ENCODE measurements at regions not wholly inside any gene's neighbourhood (a gene's known extent, or its start where the extent isn't known, plus 50 kb on each side); places are given as distances from the start of the nearest gene placed in this dataset.

- Histone ChIP-seq H3K4me3 (ENCODE audit: low read depth in 1 of 5, low read length in 5 of 5) (no peak overlapping the region), H3K9ac (ENCODE audit: low read length in 5 of 5) (no peak overlapping the region), H3K27ac (ENCODE audit: low read depth, low read length) (no peak overlapping the region), H3K4me1 (ENCODE audit: control insufficient read depth in 5 of 5, insufficient read depth in 5 of 5, low read length in 5 of 5) (peaks cover 0 to 14% (median 10%) of the 10 kb centered on the region in 5 donors), H3K27me3 (ENCODE audit: control insufficient read depth in 5 of 5, insufficient read depth in 4 of 5, low read length in 5 of 5) (no peaks in the 10 kb centered on the region), H3K9me3 (ENCODE audit: control insufficient read depth in 5 of 5, low read length in 5 of 5) (no peaks in the 10 kb centered on the region), H3K36me3 (ENCODE audit: control insufficient read depth in 5 of 5, insufficient read depth in 5 of 5, low read length in 5 of 5) (no peaks in the 10 kb centered on the region)
Measured at GRCh38 chr6:167643223-167643622, 183.5 kb upstream of the AFDN start.

DNA sequence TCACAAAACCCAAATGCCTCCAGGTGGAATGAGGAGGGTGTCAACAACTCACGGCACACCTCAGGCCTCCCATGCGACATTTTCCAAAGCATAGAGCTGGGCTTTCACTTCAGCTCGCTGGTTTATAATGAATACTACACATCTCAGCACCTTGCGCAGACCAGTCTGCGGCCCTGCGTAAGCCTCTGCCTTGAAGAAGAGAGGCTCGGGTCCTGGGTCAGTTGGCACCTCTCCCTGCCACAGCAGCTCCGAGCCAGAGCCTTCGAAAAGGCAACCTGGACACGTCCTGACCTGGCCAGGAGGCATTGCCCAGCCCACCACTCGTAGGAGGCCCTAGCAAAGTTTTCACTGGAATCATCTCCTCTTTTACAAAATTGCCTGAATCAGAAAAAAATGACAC is 183.0 kb upstream of the AFDN start:
- peaks cover 0 to 14% (median 10%) of the 10 kb centered on the region in 5 donors for H3K4me1 ChIP-seq (ENCODE audit: control insufficient read depth in 5 of 5, insufficient read depth in 5 of 5, low read length in 5 of 5)
- H3K27ac ChIP-seq (ENCODE audit: low read depth, low read length) = no peak overlapping the region
- H3K9ac ChIP-seq (ENCODE audit: low read length in 5 of 5) = no peak overlapping the region
- no peaks in the 10 kb centered on the region for H3K9me3 ChIP-seq (ENCODE audit: control insufficient read depth in 5 of 5, low read length in 5 of 5)
- H3K4me3 ChIP-seq (ENCODE audit: low read depth in 1 of 5, low read length in 5 of 5) = no peak overlapping the region
- no peaks in the 10 kb centered on the region for H3K36me3 ChIP-seq (ENCODE audit: control insufficient read depth in 5 of 5, insufficient read depth in 5 of 5, low read length in 5 of 5)
- no peaks in the 10 kb centered on the region for H3K27me3 ChIP-seq (ENCODE audit: control insufficient read depth in 5 of 5, insufficient read depth in 4 of 5, low read length in 5 of 5)

- Histone ChIP-seq H3K4me3 (ENCODE audit: low read depth in 1 of 5, low read length in 5 of 5) (no peak overlapping the region), H3K36me3 (ENCODE audit: control insufficient read depth in 5 of 5, insufficient read depth in 5 of 5, low read length in 5 of 5) (no peaks in the 10 kb centered on the region), H3K27me3 (ENCODE audit: control insufficient read depth in 5 of 5, insufficient read depth in 4 of 5, low read length in 5 of 5) (peaks cover 0 to 3% (median 0%) of the 10 kb centered on the region in 5 donors), H3K9me3 (ENCODE audit: control insufficient read depth in 5 of 5, low read length in 5 of 5) (no peaks in the 10 kb centered on the region), H3K9ac (ENCODE audit: low read length in 5 of 5) (no peak overlapping the region), H3K4me1 (ENCODE audit: control insufficient read depth in 5 of 5, insufficient read depth in 5 of 5, low read length in 5 of 5) (peaks cover 0 to 14% (median 10%) of the 10 kb centered on the region in 5 donors), H3K27ac (ENCODE audit: low read depth, low read length) (no peak overlapping the region)
Measured at GRCh38 chr6:167644412-167645132, 182.1 kb upstream of the AFDN start.

DNA sequence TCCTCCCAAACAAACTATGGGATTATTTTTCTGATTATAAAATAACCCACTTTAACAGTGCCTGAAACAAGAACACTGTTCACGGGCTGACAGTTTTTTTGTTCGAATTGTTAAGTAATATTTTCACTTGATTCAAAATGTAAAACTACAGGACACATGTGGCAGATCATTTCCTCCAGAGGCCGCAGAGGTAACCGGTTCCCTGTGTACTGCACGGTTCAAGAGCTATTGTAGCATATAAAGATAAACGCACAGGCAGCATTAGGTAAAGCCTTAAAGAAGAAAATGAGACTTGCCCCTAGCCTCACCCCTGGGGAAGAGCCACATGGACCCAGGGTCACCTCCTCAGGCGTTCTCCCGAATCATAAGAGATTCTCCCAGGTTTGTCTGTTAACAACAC is 181.3 kb upstream of the AFDN start:
- no peak overlapping the region for H3K27ac ChIP-seq (ENCODE audit: low read depth, low read length)
- no peak overlapping the region for H3K4me3 ChIP-seq (ENCODE audit: low read depth in 1 of 5, low read length in 5 of 5)
- H3K9me3 ChIP-seq (ENCODE audit: control insufficient read depth in 5 of 5, low read length in 5 of 5) = no peaks in the 10 kb centered on the region
- H3K36me3 ChIP-seq (ENCODE audit: control insufficient read depth in 5 of 5, insufficient read depth in 5 of 5, low read length in 5 of 5) = no peaks in the 10 kb centered on the region
- no peak overlapping the region for H3K9ac ChIP-seq (ENCODE audit: low read length in 5 of 5)
- H3K27me3 ChIP-seq (ENCODE audit: control insufficient read depth in 5 of 5, insufficient read depth in 4 of 5, low read length in 5 of 5) = peaks cover 0 to 5% (median 0%) of the 10 kb centered on the region in 5 donors
- H3K4me1 ChIP-seq (ENCODE audit: control insufficient read depth in 5 of 5, insufficient read depth in 5 of 5, low read length in 5 of 5) = peaks cover 0 to 14% (median 10%) of the 10 kb centered on the region in 5 donors

GRCh38 chr6:167647306-167647705 is 179.4 kb upstream of the AFDN start:
- H3K27ac ChIP-seq (ENCODE audit: low read depth, low read length) = no peak overlapping the region
- peaks cover 0 to 14% (median 10%) of the 10 kb centered on the region in 5 donors for H3K4me1 ChIP-seq (ENCODE audit: control insufficient read depth in 5 of 5, insufficient read depth in 5 of 5, low read length in 5 of 5)
- no peak overlapping the region for H3K9ac ChIP-seq (ENCODE audit: low read length in 5 of 5)

DNA sequence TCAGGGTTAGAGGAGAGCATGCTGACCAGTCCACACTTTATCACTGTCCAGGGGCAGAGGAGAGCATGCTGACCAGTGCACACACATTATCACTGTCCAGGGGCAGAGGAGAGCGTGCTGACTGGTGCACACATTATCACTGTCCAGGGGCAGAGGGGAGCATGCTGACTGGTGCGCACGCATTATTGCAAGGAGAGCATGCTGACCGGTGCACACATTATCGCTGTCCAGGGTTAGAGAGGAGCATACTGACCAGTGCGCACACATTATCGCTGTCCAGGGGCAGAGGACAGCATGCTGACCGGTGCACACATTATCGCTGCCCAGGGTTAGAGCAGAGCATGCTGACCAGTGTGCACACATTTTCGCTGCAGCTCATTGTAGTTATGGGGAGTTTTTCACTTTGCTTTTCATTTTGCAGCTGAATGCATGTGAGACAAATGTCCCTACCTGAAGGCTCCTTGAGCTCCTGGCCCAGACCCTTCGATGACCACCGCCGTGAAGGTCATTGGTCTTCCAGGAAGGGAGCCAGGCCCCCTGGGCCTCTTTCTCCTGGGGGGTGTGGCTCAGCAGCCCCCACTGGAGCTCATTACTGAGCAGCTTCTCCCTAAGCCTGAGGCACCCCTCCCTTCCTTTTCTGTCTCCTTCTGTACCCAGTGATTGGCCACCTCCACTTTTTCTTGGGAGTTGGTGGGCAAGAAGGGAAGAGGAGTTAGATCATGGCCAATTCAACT is 178.8 kb upstream of the AFDN start:
- no peak overlapping the region for H3K4me3 ChIP-seq (ENCODE audit: low read depth in 1 of 5, low read length in 5 of 5)
- no peaks in the 10 kb centered on the region for H3K9me3 ChIP-seq (ENCODE audit: control insufficient read depth in 5 of 5, low read length in 5 of 5)
- no peak overlapping the region for H3K9ac ChIP-seq (ENCODE audit: low read length in 5 of 5)
- peaks cover 0 to 7% (median 3%) of the 10 kb centered on the region in 5 donors for H3K27me3 ChIP-seq (ENCODE audit: control insufficient read depth in 5 of 5, insufficient read depth in 4 of 5, low read length in 5 of 5)
- no peak overlapping the region for H3K27ac ChIP-seq (ENCODE audit: low read depth, low read length)
- peaks cover 0 to 14% (median 10%) of the 10 kb centered on the region in 5 donors for H3K4me1 ChIP-seq (ENCODE audit: control insufficient read depth in 5 of 5, insufficient read depth in 5 of 5, low read length in 5 of 5)
- no peaks in the 10 kb centered on the region for H3K36me3 ChIP-seq (ENCODE audit: control insufficient read depth in 5 of 5, insufficient read depth in 5 of 5, low read length in 5 of 5)

More at GRCh38 chr6:167647306-167647705, 179.4 kb upstream of the AFDN start:
- no peak overlapping the region for H3K4me3 ChIP-seq (ENCODE audit: low read depth in 1 of 5, low read length in 5 of 5)
- peaks cover 0 to 7% (median 3%) of the 10 kb centered on the region in 5 donors for H3K27me3 ChIP-seq (ENCODE audit: control insufficient read depth in 5 of 5, insufficient read depth in 4 of 5, low read length in 5 of 5)
- H3K9me3 ChIP-seq (ENCODE audit: control insufficient read depth in 5 of 5, low read length in 5 of 5) = no peaks in the 10 kb centered on the region
- H3K36me3 ChIP-seq (ENCODE audit: control insufficient read depth in 5 of 5, insufficient read depth in 5 of 5, low read length in 5 of 5) = no peaks in the 10 kb centered on the region

DNA sequence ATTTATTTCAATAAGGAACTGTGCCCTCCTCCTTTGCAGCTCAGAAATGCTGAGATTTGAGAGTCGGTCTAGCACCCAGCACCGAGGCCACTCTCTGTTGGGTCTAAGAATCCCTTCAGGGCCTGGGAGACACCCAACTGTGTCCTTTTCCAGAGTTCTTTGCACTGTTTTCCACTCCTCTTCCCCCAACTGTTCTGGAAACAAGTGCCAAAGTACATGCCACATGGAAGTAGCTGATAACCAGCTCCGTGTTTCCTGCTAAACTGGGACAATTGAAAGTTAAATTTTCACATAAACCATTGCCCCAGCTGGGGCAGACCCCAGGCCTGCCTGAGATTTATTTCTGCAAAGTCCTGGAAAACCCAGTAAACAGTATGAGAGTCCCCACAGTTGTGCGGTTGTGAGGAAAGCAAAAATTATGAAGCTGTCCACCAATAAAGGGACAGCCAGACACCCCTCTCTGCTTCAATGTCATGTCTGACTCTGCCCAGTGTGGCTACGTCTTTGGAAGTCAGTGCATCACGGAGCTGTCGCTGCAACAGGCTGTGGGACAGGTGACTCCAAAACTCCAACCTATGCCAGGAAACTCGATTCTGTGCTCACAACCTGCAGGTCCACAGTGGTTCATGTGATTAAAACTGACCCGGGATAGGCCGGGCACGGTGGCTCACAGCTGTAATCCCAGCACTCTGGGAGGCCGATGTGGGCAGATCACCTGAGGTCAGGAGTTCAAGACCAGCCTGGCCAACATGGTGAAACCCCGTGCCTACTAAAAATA is 178.0 kb upstream of the AFDN start:
- no peaks in the 10 kb centered on the region for H3K9me3 ChIP-seq (ENCODE audit: control insufficient read depth in 5 of 5, low read length in 5 of 5)
- no peaks in the 10 kb centered on the region for H3K36me3 ChIP-seq (ENCODE audit: control insufficient read depth in 5 of 5, insufficient read depth in 5 of 5, low read length in 5 of 5)

DNA sequence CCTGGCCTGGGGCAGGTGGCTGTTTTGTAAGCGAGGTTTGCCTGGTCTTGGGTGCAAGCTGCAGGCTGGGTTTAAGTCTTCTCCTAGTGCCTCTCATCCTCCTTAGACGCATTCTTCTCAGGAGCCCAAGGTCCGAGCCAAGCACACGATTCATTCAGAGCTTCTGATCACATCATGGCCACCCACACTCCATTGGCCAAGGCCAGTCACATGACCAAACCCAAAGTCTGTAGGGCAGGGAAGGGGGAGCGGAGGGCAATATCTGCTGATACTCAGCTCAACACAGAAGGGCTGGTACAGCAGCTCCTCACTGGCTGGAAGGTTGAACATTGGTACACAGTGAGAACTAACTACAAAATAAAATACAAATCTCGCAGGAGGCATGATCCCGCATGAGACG is 177.2 kb upstream of the AFDN start:
- H3K4me1 ChIP-seq (ENCODE audit: control insufficient read depth in 5 of 5, insufficient read depth in 5 of 5, low read length in 5 of 5) = peaks cover 0 to 14% (median 10%) of the 10 kb centered on the region in 5 donors
- H3K4me3 ChIP-seq (ENCODE audit: low read depth in 1 of 5, low read length in 5 of 5) = no peak overlapping the region
- H3K27me3 ChIP-seq (ENCODE audit: control insufficient read depth in 5 of 5, insufficient read depth in 4 of 5, low read length in 5 of 5) = peaks cover 0 to 7% (median 3%) of the 10 kb centered on the region in 5 donors

More for the DNA sequence above, 178.0 kb upstream of the AFDN start:
- no peak overlapping the region for H3K27ac ChIP-seq (ENCODE audit: low read depth, low read length)
- no peak overlapping the region for H3K9ac ChIP-seq (ENCODE audit: low read length in 5 of 5)
- H3K4me3 ChIP-seq (ENCODE audit: low read depth in 1 of 5, low read length in 5 of 5) = no peak overlapping the region
- H3K27me3 ChIP-seq (ENCODE audit: control insufficient read depth in 5 of 5, insufficient read depth in 4 of 5, low read length in 5 of 5) = peaks cover 0 to 7% (median 3%) of the 10 kb centered on the region in 5 donors
- peaks cover 0 to 14% (median 10%) of the 10 kb centered on the region in 5 donors for H3K4me1 ChIP-seq (ENCODE audit: control insufficient read depth in 5 of 5, insufficient read depth in 5 of 5, low read length in 5 of 5)

GRCh38 chr6:167650730-167651317 is 175.9 kb upstream of the AFDN start:
- H3K9me3 ChIP-seq (ENCODE audit: control insufficient read depth in 5 of 5, low read length in 5 of 5) = no peaks in the 10 kb centered on the region
- H3K4me3 ChIP-seq (ENCODE audit: low read depth in 1 of 5, low read length in 5 of 5) = no peak overlapping the region
- no peak overlapping the region for H3K9ac ChIP-seq (ENCODE audit: low read length in 5 of 5)
- H3K27me3 ChIP-seq (ENCODE audit: control insufficient read depth in 5 of 5, insufficient read depth in 4 of 5, low read length in 5 of 5) = peaks cover 0 to 7% (median 3%) of the 10 kb centered on the region in 5 donors
- no peak overlapping the region for H3K27ac ChIP-seq (ENCODE audit: low read depth, low read length)
- H3K36me3 ChIP-seq (ENCODE audit: control insufficient read depth in 5 of 5, insufficient read depth in 5 of 5, low read length in 5 of 5) = no peaks in the 10 kb centered on the region
- H3K4me1 ChIP-seq (ENCODE audit: control insufficient read depth in 5 of 5, insufficient read depth in 5 of 5, low read length in 5 of 5) = peaks cover 0 to 10% (median 8%) of the 10 kb centered on the region in 5 donors

More for the DNA sequence above, 177.2 kb upstream of the AFDN start:
- no peaks in the 10 kb centered on the region for H3K9me3 ChIP-seq (ENCODE audit: control insufficient read depth in 5 of 5, low read length in 5 of 5)
- no peak overlapping the region for H3K27ac ChIP-seq (ENCODE audit: low read depth, low read length)
- no peaks in the 10 kb centered on the region for H3K36me3 ChIP-seq (ENCODE audit: control insufficient read depth in 5 of 5, insufficient read depth in 5 of 5, low read length in 5 of 5)
- H3K9ac ChIP-seq (ENCODE audit: low read length in 5 of 5) = no peak overlapping the region
